ENCODE measurements at regions not wholly inside any gene's neighbourhood (a gene's known extent, or its start where the extent isn't known, plus 50 kb on each side); places are given as distances from the start of the nearest gene placed in this dataset.

DNA sequence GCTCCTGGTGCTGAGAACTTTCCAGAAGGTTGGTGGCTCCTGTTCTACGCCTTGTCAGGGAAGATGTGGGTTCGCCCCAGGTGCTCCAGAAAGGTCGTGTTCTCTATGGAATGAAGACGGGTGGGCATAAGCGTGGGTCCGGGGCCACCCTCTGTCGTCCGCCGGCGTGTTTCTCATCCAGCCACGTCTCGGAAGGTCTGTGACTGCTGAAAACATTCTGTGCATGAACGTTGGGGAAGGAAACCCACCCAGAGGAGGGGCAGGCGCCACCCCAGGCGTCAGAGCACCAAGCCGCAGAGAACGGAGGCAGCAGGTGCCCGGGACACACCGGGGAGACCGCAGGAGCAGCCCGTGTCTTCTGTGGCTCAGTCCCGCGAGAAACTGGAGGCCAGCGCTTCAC lies 118.2 kb downstream of the RTP5 start (continued):
- no peak for TF ChIP-seq PPARA (CRISPR knock-in tag; IDR thresholded peaks at IDR 0.05; ENCODE audit: borderline replicate concordance)
- TF ChIP-seq, protein P1, sequence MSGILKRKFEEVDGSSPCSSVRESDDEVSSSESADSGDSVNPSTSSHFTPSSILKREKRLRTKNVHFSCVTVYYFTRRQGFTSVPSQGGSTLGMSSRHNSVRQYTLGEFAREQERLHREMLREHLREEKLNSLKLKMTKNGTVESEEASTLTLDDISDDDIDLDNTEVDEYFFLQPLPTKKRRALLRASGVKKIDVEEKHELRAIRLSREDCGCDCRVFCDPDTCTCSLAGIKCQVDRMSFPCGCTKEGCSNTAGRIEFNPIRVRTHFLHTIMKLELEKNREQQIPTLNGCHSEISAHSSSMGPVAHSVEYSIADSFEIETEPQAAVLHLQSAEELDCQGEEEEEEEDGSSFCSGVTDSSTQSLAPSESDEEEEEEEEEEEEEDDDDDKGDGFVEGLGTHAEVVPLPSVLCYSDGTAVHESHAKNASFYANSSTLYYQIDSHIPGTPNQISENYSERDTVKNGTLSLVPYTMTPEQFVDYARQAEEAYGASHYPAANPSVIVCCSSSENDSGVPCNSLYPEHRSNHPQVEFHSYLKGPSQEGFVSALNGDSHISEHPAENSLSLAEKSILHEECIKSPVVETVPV (CRISPR knock-in tag; IDR thresholded peaks at IDR 0.05): no peak
- TF ChIP-seq, protein P2, sequence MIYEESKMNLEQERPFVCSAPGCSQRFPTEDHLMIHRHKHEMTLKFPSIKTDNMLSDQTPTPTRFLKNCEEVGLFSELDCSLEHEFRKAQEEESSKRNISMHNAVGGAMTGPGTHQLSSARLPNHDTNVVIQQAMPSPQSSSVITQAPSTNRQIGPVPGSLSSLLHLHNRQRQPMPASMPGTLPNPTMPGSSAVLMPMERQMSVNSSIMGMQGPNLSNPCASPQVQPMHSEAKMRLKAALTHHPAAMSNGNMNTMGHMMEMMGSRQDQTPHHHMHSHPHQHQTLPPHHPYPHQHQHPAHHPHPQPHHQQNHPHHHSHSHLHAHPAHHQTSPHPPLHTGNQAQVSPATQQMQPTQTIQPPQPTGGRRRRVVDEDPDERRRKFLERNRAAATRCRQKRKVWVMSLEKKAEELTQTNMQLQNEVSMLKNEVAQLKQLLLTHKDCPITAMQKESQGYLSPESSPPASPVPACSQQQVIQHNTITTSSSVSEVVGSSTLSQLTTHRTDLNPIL (CRISPR knock-in tag; IDR thresholded peaks at IDR 0.05; ENCODE audit: low read depth): no peak

DNA sequence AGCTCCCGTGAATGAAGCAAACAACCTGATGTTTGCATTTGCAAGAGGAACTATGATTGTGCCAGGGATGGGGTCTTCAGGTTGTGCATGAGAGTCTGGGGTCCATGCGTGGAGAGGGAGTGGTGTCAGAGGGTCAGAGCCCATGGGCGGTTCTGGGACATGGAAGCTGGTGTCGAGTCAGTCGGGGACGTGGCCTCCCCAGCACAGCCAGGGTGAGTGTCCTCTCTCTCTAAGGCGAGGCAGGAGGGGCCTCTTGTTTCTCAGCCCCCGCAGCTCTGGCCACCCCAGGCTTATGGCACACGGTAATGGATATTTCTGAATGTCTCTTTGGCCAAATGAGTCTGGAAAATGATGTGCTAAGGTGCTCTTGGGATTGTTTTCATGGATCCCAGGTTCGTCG lies 118.6 kb downstream of the RTP5 start:
- ATAC-seq: no peak
- no peak for TF ChIP-seq ZNF8 (CRISPR knock-in tag; IDR thresholded peaks at IDR 0.05)
- TF ChIP-seq ISL1 (CRISPR knock-in tag; IDR thresholded peaks at IDR 0.05): no peak
- TF ChIP-seq PPARA (CRISPR knock-in tag; IDR thresholded peaks at IDR 0.05; ENCODE audit: borderline replicate concordance): no peak
- TF ChIP-seq SNAI2 (CRISPR knock-in tag; IDR thresholded peaks at IDR 0.05): no peak
- no peak for TF ChIP-seq ESRRG (CRISPR knock-in tag; IDR thresholded peaks at IDR 0.05)
- TF ChIP-seq, protein P3, sequence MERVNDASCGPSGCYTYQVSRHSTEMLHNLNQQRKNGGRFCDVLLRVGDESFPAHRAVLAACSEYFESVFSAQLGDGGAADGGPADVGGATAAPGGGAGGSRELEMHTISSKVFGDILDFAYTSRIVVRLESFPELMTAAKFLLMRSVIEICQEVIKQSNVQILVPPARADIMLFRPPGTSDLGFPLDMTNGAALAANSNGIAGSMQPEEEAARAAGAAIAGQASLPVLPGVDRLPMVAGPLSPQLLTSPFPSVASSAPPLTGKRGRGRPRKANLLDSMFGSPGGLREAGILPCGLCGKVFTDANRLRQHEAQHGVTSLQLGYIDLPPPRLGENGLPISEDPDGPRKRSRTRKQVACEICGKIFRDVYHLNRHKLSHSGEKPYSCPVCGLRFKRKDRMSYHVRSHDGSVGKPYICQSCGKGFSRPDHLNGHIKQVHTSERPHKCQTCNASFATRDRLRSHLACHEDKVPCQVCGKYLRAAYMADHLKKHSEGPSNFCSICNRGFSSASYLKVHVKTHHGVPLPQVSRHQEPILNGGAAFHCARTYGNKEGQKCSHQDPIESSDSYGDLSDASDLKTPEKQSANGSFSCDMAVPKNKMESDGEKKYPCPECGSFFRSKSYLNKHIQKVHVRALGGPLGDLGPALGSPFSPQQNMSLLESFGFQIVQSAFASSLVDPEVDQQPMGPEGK (CRISPR knock-in tag; IDR thresholded peaks at IDR 0.05; ENCODE audit: borderline replicate concordance): no peak
- TF ChIP-seq OSR1 (CRISPR knock-in tag; IDR thresholded peaks at IDR 0.05): no peak
- no peak for TF ChIP-seq CSDC2 (CRISPR knock-in tag; IDR thresholded peaks at IDR 0.05)
- TF ChIP-seq ZNF70 (CRISPR knock-in tag; IDR thresholded peaks at IDR 0.05): no peak

DNA sequence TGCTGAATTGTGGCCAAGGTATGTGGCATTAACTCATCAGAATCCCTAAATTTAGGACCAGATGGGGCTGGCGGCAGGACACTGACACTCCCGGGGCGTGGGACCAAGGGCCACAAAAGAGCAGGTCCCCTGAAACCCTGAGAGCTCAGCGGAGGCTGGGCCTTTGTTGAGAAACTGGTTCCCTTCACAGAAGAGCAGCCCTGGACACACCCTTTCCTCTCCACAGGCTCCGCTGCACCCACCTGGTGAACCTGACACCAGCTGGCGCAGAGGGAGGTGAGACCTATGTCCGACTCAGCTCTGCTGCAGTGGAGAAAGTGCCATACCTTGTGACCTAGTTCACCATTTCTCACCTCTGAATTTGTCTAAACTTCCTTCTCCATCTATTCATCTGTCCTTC lies 119.5 kb downstream of the RTP5 start:
- ATAC-seq: no peak
- TF ChIP-seq ESRRG (CRISPR knock-in tag; IDR thresholded peaks at IDR 0.05) (no peak), PPARA (CRISPR knock-in tag; IDR thresholded peaks at IDR 0.05; ENCODE audit: borderline replicate concordance) (no peak), SNAI2 (CRISPR knock-in tag; IDR thresholded peaks at IDR 0.05) (no peak), OSR1 (CRISPR knock-in tag; IDR thresholded peaks at IDR 0.05) (no peak), ZC3H10 (CRISPR knock-in tag; IDR thresholded peaks at IDR 0.05) (no peak), ISL1 (CRISPR knock-in tag; IDR thresholded peaks at IDR 0.05) (no peak), ARNTL (CRISPR knock-in tag; IDR thresholded peaks at IDR 0.05; ENCODE audit: borderline replicate concordance, low read depth) (no peak), TOX (CRISPR knock-in tag; IDR thresholded peaks at IDR 0.05; ENCODE audit: borderline replicate concordance) (no peak), ZNF70 (CRISPR knock-in tag; IDR thresholded peaks at IDR 0.05) (no peak), CSDC2 (CRISPR knock-in tag; IDR thresholded peaks at IDR 0.05) (no peak), ZNF565 (CRISPR knock-in tag; conservative IDR thresholded peaks at IDR 0.05; ENCODE audit: low read depth) (no peak), RARB (CRISPR knock-in tag; IDR thresholded peaks at IDR 0.05) (no peak), BACH2 (CRISPR knock-in tag; IDR thresholded peaks at IDR 0.05; ENCODE audit: borderline replicate concordance) (no peak), ZFP30 (CRISPR knock-in tag; IDR thresholded peaks at IDR 0.05) (no peak), GLIS3 (CRISPR knock-in tag; IDR thresholded peaks at IDR 0.05) (no peak)
- TF ChIP-seq, protein P1 (CRISPR knock-in tag; IDR thresholded peaks at IDR 0.05): no peak
- TF ChIP-seq, protein P4, sequence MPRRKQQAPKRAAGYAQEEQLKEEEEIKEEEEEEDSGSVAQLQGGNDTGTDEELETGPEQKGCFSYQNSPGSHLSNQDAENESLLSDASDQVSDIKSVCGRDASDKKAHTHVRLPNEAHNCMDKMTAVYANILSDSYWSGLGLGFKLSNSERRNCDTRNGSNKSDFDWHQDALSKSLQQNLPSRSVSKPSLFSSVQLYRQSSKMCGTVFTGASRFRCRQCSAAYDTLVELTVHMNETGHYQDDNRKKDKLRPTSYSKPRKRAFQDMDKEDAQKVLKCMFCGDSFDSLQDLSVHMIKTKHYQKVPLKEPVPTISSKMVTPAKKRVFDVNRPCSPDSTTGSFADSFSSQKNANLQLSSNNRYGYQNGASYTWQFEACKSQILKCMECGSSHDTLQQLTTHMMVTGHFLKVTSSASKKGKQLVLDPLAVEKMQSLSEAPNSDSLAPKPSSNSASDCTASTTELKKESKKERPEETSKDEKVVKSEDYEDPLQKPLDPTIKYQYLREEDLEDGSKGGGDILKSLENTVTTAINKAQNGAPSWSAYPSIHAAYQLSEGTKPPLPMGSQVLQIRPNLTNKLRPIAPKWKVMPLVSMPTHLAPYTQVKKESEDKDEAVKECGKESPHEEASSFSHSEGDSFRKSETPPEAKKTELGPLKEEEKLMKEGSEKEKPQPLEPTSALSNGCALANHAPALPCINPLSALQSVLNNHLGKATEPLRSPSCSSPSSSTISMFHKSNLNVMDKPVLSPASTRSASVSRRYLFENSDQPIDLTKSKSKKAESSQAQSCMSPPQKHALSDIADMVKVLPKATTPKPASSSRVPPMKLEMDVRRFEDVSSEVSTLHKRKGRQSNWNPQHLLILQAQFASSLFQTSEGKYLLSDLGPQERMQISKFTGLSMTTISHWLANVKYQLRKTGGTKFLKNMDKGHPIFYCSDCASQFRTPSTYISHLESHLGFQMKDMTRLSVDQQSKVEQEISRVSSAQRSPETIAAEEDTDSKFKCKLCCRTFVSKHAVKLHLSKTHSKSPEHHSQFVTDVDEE (CRISPR knock-in tag; IDR thresholded peaks at IDR 0.05): no peak
- TF ChIP-seq, protein P3 (CRISPR knock-in tag; IDR thresholded peaks at IDR 0.05; ENCODE audit: borderline replicate concordance): no peak

All from SK-N-SH treated with all-trans-retinoic acid at 6 μM for 48 hours (cell line).